ENCODE measurements at regions not wholly inside any gene's neighbourhood (a gene's known extent, or its start where the extent isn't known, plus 50 kb on each side); places are given as distances from the start of the nearest gene placed in this dataset.
"Not testable (repeated sequence)": the region's sequence is repeated elsewhere in the genome, so short reads cannot be mapped to it uniquely, and the experiment has no call there.

GRCh38 chr5:99587983-99588382 lies 659.2 kb upstream of the CHD1 start:
- no CpG with 5 or more reads among the region's 1 CpG for WGBS (ENCODE audit: extremely low coverage, insufficient coverage, insufficient read length)
- Histone ChIP-seq H3K4me3 (ENCODE audit: low read depth, low read length) (no peak overlapping the region), H3K27ac (ENCODE audit: low read depth, low read length) (no peak overlapping the region), H3K79me1 (ENCODE audit: low read length) (no peaks in the 10 kb centered on the region), H4K91ac (ENCODE audit: low read depth, low read length) (no peak overlapping the region), H3K4me1 (ENCODE audit: control insufficient read depth in 1 of 2, insufficient read depth in 2 of 2, low read length in 2 of 2) (peaks cover 0 to 4% of the 10 kb centered on the region in 2 experiments), H3K79me2 (ENCODE audit: control insufficient read depth, insufficient read depth, low read length, poor library complexity) (no peaks in the 10 kb centered on the region), H3K9me3 (ENCODE audit: insufficient read depth, low read depth, low read length) (no peaks in the 10 kb centered on the region), H2AK5ac (ENCODE audit: low read length) (no peak overlapping the region), H3K4ac (ENCODE audit: low read depth, low read length) (no peak overlapping the region), H4K8ac (ENCODE audit: low read depth, low read length) (no peak overlapping the region), H2BK120ac (ENCODE audit: insufficient read depth, low read length, poor library complexity) (no peak overlapping the region), H3K23ac (ENCODE audit: low read length) (no peak overlapping the region), H3K36me3 (ENCODE audit: control insufficient read depth in 1 of 2, insufficient read depth in 2 of 2, low read length in 2 of 2) (no peaks in the 10 kb centered on the region), H3K14ac (ENCODE audit: low read length) (no peak overlapping the region), H3K18ac (ENCODE audit: low read length) (no peak overlapping the region), H2AFZ (ENCODE audit: insufficient read depth, low read length, poor library complexity) (no peak overlapping the region), H3K27me3 (ENCODE audit: insufficient read depth, low read length) (no peaks in the 10 kb centered on the region), H2BK12ac (ENCODE audit: low read length) (no peak overlapping the region), H2BK5ac (ENCODE audit: low read depth, low read length, poor library complexity) (no peak overlapping the region), H4K12ac (ENCODE audit: low read depth, low read length) (no peak overlapping the region), H3K9ac (ENCODE audit: low read length) (no peak overlapping the region), H3K4me2 (ENCODE audit: low read length) (no peak overlapping the region)
- no peak for DNase-seq

- Histone ChIP-seq H2AFZ (ENCODE audit: insufficient read depth, low read length, poor library complexity) (no peak overlapping the region), H4K8ac (ENCODE audit: low read depth, low read length) (no peak overlapping the region), H2AK5ac (ENCODE audit: low read length) (no peak overlapping the region), H3K79me2 (ENCODE audit: control insufficient read depth, insufficient read depth, low read length, poor library complexity) (no peaks in the 10 kb centered on the region), H4K91ac (ENCODE audit: low read depth, low read length) (no peak overlapping the region), H3K4me2 (ENCODE audit: low read length) (no peak overlapping the region), H3K18ac (ENCODE audit: low read length) (no peak overlapping the region), H3K4me3 (ENCODE audit: low read depth, low read length) (no peak overlapping the region), H3K27ac (ENCODE audit: low read depth, low read length) (peak overlapping the region; percentile 12), H3K9ac (ENCODE audit: low read length) (no peak overlapping the region), H2BK120ac (ENCODE audit: insufficient read depth, low read length, poor library complexity) (no peak overlapping the region), H3K4ac (ENCODE audit: low read depth, low read length) (no peak overlapping the region), H3K23ac (ENCODE audit: low read length) (no peak overlapping the region), H3K27me3 (ENCODE audit: insufficient read depth, low read length) (no peaks in the 10 kb centered on the region), H3K9me3 (ENCODE audit: insufficient read depth, low read depth, low read length) (no peaks in the 10 kb centered on the region), H2BK5ac (ENCODE audit: low read depth, low read length, poor library complexity) (no peak overlapping the region), H3K14ac (ENCODE audit: low read length) (no peak overlapping the region), H2BK12ac (ENCODE audit: low read length) (no peak overlapping the region), H3K36me3 (ENCODE audit: control insufficient read depth in 1 of 2, insufficient read depth in 2 of 2, low read length in 2 of 2) (no peaks in the 10 kb centered on the region), H3K79me1 (ENCODE audit: low read length) (no peaks in the 10 kb centered on the region), H4K12ac (ENCODE audit: low read depth, low read length) (no peak overlapping the region), H3K4me1 (ENCODE audit: control insufficient read depth in 1 of 2, insufficient read depth in 2 of 2, low read length in 2 of 2) (peaks cover 0 to 4% of the 10 kb centered on the region in 2 experiments)
- peak; percentile 21 to 79 for DNase-seq
These were observed 658.1 kb upstream of the CHD1 start for GRCh38 chr5:99586878-99587277.

- no CpG with 5 or more reads among the region's 3 CpGs for WGBS (ENCODE audit: extremely low coverage, insufficient coverage, insufficient read length)
- not testable (repeated sequence) for H3K79me2 ChIP-seq (ENCODE audit: control insufficient read depth, insufficient read depth, low read length, poor library complexity); H3K4me2 ChIP-seq (ENCODE audit: low read length); H4K8ac ChIP-seq (ENCODE audit: low read depth, low read length); H3K79me1 ChIP-seq (ENCODE audit: low read length); H3K18ac ChIP-seq (ENCODE audit: low read length); H3K36me3 ChIP-seq (ENCODE audit: control insufficient read depth in 1 of 2, insufficient read depth in 2 of 2, low read length in 2 of 2); H2AK5ac ChIP-seq (ENCODE audit: low read length); H2BK12ac ChIP-seq (ENCODE audit: low read length); H3K4me1 ChIP-seq (ENCODE audit: control insufficient read depth in 1 of 2, insufficient read depth in 2 of 2, low read length in 2 of 2); H2BK5ac ChIP-seq (ENCODE audit: low read depth, low read length, poor library complexity); H3K4ac ChIP-seq (ENCODE audit: low read depth, low read length); H4K12ac ChIP-seq (ENCODE audit: low read depth, low read length); H4K91ac ChIP-seq (ENCODE audit: low read depth, low read length); H3K9ac ChIP-seq (ENCODE audit: low read length); H2BK120ac ChIP-seq (ENCODE audit: insufficient read depth, low read length, poor library complexity); H3K27ac ChIP-seq (ENCODE audit: low read depth, low read length); H3K4me3 ChIP-seq (ENCODE audit: low read depth, low read length); H2AFZ ChIP-seq (ENCODE audit: insufficient read depth, low read length, poor library complexity); H3K14ac ChIP-seq (ENCODE audit: low read length); H3K23ac ChIP-seq (ENCODE audit: low read length); H3K9me3 ChIP-seq (ENCODE audit: insufficient read depth, low read depth, low read length); H3K27me3 ChIP-seq (ENCODE audit: insufficient read depth, low read length)
- DNase-seq = peak in 1 of 2 donors; percentile 55
These were observed 652.4 kb upstream of the CHD1 start for GRCh38 chr5:99581204-99581603.

- not testable (repeated sequence) for H3K36me3 ChIP-seq (ENCODE audit: control insufficient read depth in 1 of 2, insufficient read depth in 2 of 2, low read length in 2 of 2); H2AFZ ChIP-seq (ENCODE audit: insufficient read depth, low read length, poor library complexity); H3K4me3 ChIP-seq (ENCODE audit: low read depth, low read length); H2BK120ac ChIP-seq (ENCODE audit: insufficient read depth, low read length, poor library complexity); H3K23ac ChIP-seq (ENCODE audit: low read length); H3K4me2 ChIP-seq (ENCODE audit: low read length); H3K79me1 ChIP-seq (ENCODE audit: low read length); H3K14ac ChIP-seq (ENCODE audit: low read length); H3K4ac ChIP-seq (ENCODE audit: low read depth, low read length); H3K4me1 ChIP-seq (ENCODE audit: control insufficient read depth in 1 of 2, insufficient read depth in 2 of 2, low read length in 2 of 2); H3K27me3 ChIP-seq (ENCODE audit: insufficient read depth, low read length); H3K18ac ChIP-seq (ENCODE audit: low read length); H2AK5ac ChIP-seq (ENCODE audit: low read length); H4K8ac ChIP-seq (ENCODE audit: low read depth, low read length); H4K12ac ChIP-seq (ENCODE audit: low read depth, low read length); H3K9me3 ChIP-seq (ENCODE audit: insufficient read depth, low read depth, low read length); DNase-seq; H2BK5ac ChIP-seq (ENCODE audit: low read depth, low read length, poor library complexity); H3K9ac ChIP-seq (ENCODE audit: low read length); H3K79me2 ChIP-seq (ENCODE audit: control insufficient read depth, insufficient read depth, low read length, poor library complexity); H3K27ac ChIP-seq (ENCODE audit: low read depth, low read length); H2BK12ac ChIP-seq (ENCODE audit: low read length); H4K91ac ChIP-seq (ENCODE audit: low read depth, low read length)
- WGBS (ENCODE audit: extremely low coverage, insufficient coverage, insufficient read length) = no CpG with 5 or more reads among the region's 15 CpGs
These were observed 634.3 kb upstream of the CHD1 start for GRCh38 chr5:99562937-99563627.
